Midbrain (tissue), 1 donor: ENCODE measurements at regions not wholly inside any gene's neighbourhood (a gene's known extent, or its start where the extent isn't known, plus 50 kb on each side); places are given as distances from the start of the nearest gene placed in this dataset.
A peak's percentile ranks its signal among the peaks of the same experiment; 100 is the strongest.
"Not testable (repeated sequence)": the region's sequence is repeated elsewhere in the genome, so short reads cannot be mapped to it uniquely, and the experiment has no call there.

Source experiments
- DNase-seq: peaks from one replicate; lab custom pipeline; 2025; lab: John Stamatoyannopoulos, UW

DNA sequence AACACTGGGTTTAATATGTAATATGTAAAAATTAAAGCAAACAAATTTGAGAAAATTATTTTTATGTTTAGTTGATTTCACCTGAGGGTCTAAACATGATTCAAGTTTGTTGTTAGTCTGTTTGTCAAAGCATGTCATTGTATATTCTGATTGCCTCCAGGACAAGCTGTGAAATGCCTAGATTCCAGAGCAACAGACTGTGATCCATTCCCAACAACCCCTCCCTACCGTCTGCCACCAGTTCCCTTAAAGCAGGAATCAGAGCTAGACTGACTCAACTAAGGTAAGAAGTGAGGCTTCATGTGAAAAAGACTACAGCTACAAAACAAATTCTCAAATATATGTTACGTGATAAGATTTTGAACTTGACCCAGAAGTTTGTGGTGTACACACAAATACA is 304.2 kb downstream of the RAB38 start:
- DNase-seq: no peak

DNA sequence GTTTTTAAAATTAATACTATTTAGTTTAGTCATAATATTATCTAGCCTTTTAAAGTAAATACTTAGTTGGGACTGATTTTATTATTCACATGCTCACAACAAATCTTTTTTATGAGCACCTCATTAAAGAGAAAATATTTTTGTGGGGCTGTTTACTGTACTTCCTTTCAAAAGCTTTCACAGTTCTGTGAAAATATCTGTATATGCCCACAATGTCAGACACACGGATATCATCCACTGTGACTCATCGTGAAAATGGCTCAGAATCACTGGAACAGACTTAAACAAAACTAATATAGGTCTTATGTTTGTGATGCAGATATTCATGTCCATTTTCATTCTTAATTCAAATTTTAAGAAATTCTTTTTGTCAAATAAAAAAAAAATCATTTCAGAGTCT is 305.2 kb downstream of the RAB38 start:
- DNase-seq: no peak

DNA sequence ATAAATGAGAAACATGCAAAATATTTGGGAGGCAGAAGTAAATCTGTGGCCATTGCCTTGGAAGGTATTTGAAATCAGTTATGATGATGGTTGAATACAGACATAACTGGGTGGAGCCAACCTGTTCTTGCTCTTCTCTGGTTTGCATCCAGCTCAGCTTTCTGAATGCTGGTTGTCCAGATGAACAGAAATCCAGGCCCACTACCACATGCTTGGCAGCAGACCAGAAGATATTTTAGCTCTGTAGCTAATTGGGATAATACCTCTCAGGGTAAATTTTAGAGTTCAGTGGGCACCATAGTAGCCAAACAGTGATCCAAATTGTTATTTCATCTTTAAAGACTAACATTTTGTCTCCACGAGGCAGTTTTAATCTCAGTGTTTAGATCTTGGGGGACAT is 308.3 kb downstream of the RAB38 start:
- DNase-seq: no peak

DNA sequence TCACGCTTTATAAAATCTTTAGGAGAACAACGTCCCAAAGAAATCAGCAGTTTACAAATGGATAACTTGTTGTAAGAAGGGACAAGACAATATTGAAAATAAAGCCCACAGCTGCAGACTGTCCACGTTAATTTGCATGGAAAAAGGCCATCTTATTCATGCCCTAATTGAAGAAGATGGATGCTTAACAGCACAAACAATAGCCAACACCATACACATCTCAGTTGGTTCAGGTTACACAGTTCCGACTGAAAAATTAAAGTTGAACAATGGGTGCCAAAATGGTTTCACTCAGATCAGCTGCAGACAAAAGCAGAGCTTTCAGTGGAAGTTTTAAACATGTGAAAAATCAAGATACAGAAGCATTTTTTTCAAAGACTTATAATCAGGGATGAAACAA is 314.2 kb downstream of the RAB38 start:
- DNase-seq: no peak

DNA sequence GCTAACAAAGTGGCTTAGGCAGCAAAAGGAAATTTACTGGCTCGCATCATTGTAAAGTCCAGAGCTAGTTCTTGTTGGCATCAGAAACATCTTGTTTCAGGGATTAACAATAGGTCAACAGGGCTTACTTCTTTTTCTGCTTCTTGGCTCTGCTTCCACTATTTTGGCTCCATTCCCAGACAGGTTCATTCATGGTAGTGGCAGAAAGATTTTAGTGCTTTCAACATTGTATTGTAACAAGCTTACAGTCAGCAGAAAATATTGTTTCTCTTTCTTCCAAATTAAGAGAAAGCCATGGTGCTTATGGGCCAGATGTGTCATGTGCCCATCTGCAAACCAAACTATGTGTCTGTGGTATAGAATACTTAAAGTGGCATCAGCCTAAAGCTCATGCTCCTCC is 315.6 kb downstream of the RAB38 start:
- peak; percentile 53 for DNase-seq

DNA sequence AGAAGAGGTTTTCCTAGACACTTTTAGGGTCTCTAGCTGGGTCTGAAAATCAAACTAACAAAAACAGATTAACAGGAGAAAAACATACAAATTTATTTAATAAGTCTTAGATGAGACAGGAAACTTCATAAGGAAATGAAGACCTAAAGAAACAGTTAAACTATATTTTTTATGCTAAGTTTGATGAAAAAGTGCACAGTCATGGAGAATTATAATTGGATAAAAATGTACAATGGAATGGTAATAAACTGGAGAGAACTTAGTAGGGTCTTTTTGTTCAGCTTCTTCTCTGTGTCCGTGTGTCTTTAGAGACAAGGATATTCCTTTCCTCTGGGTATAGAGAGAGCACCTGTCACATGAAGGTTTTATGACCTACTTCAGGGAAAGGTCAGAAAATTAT is 323.4 kb downstream of the RAB38 start:
- no peak for DNase-seq

DNA sequence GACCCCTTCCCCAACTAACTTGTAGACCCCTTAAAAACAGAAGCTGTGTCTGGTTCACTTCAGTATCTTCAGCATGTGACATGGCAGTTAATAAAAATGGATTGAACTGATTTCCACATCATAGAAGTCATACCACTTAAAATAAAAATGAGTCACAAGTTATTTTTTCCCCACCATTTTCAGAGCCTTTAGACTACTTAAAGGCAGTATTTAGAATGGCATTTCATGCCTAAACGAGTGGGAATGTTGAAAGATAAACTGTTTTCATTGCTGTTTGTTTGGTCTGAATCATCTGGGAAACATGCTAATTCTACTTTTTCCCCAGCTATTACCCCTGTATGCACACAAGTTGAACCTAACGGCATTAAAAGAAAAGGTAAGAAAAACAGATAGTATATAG is 324.0 kb downstream of the RAB38 start:
- DNase-seq: no peak

DNA sequence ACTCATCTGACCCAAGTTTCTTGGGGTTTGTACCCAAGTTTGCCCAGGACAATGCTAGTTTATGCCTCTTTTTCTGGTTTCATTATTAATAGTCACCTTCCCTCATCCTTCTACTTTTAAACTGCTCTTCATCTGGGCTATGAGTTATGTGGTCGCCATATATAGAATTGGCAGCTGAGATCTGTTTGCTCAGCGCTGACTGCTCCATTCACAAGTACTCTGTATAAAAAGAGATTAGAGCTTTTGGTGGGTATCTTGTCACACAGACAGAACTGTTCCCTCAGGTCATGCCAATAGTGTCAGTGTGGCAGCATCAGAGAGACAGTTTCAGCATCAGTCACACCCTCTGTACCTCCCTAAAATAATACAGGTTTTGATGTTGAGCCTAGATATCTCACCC is 326.0 kb downstream of the RAB38 start:
- no peak for DNase-seq

DNA sequence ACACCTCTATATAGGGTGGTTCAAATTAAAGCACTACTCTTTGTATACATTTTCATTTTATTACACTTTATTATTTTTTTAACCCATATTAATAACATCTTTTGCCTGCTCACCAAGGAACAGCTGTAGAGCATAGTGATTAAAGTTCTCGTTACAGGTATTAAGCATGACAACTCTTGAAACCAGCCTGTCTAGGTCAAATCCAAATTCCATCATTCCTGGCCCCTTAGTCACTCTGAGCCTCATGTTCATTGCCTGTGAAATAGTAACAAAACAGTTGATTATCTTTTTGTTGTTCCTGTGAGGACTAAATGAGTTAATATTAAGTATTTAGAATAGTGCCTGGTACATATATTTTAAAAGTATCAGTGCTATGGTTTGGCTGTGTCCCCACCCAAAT is 334.5 kb downstream of the RAB38 start:
- DNase-seq: no peak

DNA sequence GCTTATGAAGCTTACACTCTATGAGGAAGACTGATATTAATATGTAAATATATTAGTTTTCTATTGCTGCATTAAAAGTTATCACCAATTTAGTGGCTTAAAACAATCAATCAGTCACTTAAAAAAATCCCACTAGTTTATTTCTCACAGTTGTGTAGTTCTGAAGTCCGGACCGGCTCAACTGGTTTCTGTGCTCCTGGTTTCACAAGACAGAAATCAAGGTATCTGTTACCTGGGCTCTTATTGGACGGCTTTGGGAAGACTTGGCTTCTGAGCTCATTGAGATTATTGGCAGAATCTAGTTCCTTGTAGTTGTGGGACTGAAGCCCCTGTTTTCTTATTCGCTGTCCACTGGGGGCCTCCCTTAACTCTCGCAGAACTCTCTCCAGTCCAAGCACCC is 343.0 kb downstream of the RAB38 start:
- DNase-seq: no peak

DNA sequence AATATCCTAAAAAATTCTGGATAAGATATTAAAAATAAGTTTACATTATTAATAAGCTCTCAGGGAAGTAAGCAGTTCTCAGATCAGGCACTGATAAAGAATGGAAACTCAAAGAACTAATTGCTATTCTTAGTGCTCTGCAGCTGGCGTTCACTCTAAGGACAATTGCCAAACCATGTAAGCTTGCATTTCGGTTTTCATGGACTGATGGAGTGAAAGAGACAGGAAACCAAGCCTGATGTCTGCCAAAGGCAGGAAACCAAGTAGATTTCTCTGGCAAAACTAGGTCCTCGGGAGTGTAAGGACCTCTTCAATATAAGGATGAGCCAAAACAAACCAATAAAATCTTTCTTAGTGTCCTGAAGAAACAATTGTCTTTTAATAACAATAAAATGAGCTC is 355.2 kb downstream of the RAB38 start:
- no peak for DNase-seq

DNA sequence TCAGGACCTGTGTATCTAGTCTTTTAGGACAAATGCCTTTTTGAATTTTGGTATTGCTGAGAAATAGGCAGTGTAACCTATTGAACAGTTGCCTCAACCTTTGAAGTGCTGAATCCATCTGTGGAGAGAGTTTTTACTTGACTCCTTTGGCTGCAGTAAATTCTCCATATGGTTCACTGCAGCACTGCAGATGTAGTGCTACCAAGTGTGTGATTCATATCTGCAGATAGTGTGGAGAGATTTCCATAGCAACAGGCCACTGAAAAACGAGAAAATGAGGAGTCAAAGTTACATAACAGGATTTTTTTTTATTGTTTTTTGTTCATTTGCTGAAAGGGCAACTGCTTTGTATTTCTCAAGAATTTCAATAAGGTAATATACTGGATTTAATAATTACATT is 356.1 kb downstream of the RAB38 start:
- DNase-seq: no peak

DNA sequence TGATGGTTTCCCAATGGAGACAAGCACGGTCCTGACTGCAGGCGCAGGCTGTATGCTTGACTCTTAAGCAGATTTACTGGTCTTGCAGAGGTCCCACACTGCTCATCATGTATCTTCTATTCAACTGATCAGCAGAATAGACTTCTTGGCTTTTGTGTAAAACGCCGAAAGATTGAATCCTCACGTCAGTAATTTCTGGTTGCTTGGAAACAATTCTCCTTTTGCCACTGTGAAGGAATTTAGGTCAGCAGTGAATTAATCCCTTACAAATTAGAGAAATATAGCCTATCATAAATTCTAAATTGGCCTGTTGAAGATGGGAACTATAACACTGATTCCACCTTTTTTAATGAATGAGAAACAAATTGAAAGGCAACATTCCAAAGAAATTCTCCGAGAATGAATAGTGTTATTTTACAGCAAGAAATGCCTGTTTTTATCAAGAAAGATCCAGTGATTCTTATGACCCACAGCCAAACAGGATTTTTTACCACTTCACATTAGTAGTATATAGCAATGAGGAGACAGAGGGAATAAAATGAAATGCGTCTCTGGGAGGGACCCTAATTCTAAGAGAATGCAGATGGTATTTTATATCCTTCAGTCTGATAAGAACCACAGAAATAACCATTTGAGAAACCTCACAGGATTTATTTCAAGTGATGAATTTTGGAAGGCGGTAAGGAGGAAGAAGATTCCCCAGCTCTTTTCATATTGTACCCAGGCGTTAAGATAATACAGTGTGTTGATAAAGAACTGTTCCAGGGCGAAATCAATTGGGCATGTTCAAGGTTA is 362.5 kb downstream of the RAB38 start:
- no peak for DNase-seq

DNA sequence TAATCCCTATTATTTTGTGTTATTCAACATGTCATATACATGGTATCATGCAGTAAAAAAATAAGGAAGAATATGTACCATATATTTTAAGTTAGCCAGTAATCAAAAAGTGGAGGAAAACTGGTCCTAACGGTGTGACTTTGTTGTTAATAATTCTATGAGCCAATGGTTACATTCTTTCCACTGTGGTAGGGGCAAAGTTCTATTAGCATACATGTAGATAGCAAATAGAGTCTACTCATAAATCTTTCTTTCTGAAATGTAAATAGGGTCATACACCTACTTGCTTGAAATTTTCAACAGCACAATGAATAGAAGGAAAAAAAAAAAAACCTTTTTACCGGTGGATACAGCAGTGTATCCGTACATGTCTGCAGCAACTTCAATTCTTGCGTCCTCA is 364.8 kb downstream of the RAB38 start:
- no peak for DNase-seq

DNA sequence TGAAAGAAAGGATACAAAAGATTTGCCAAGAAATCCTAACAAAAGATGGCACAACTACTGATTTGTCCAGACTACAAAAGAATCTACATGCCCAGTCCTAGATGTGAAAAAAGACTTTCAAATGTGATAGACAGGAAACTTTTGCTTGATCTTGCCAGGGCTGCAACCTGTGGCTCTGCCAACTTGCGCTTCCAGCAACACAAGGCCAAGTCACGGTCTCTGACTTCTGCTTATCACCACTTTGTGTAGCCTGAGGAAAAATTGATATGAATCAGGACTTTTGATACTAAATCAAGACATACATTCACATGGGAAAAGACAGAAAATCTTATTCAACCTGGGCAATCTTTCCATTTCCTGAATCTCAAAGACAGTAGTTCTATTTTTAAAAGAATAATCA is 366.0 kb downstream of the RAB38 start:
- no peak for DNase-seq

DNA sequence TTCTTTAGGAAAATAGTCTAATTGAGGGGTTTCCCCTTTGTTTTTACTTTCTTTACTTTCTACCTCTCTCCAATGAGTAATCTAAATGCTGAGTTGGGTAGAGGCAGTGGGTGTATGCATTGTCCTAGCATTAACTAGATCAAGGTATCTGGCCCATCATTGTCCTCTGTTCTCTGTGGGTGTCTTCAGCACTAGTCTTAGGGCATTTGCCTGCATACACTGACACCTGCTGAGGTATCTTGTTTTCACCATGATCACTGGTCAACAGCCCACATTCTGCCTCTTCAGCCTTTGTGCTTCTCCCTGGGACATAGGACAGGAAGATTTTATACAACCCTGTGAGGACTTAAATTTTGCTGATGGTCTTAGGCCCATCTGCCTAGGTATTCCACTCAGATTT is 371.1 kb downstream of the RAB38 start:
- no peak for DNase-seq

DNA sequence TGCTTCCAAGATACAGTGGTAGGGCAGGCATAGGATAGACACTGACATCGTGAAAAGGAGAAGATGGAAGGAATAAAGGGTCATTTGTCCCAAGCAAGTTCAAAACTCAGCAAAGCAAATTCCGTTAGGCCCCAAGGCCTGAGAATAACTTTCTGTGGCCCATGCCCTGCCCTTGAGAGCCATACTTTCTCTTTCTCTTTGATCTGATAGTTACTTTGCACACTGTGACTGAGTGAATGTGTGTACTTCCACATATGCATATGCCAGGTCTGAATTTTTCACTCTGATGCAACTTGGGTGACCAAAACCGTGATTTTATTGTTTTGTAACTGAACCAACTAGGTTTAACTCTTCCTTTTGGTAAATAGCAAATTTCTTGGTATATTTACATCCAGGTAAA is 371.5 kb downstream of the RAB38 start:
- no peak for DNase-seq

DNA sequence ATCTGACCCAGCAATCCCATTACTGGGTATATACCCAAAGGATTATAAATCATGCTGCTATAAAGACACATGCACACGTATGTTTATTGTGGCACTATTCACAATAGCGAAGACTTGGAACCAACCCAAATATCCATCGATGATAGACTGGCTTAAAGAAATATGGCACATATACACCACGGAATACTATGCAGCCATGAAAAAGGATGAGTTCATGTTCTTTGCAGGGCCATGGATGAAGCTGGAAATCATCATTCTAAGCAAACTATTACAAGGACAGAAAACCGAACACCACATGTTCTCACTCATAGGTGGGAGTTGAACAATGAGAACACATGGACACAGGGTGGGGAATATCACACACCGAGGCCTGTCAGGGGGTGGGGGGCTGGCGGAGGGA is 390.4 kb downstream of the RAB38 start:
- not testable (repeated sequence) for DNase-seq

DNA sequence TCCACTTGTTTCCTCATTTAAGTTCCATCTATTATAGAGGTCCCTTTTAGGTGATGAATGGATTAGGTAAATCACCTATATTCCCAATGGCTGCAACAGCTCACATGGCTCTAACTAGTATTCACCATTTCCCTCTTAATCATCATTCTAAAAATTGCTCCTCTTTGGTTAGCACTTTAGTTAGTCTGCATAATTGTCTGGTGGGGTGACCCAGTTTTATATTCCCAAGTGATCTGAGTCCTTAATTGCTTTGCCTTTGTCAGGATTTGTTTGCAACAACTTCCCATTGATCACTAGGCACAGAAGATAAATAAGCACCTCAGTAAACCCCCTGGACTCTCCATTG is 395.2 kb downstream of the RAB38 start:
- DNase-seq: no peak

DNA sequence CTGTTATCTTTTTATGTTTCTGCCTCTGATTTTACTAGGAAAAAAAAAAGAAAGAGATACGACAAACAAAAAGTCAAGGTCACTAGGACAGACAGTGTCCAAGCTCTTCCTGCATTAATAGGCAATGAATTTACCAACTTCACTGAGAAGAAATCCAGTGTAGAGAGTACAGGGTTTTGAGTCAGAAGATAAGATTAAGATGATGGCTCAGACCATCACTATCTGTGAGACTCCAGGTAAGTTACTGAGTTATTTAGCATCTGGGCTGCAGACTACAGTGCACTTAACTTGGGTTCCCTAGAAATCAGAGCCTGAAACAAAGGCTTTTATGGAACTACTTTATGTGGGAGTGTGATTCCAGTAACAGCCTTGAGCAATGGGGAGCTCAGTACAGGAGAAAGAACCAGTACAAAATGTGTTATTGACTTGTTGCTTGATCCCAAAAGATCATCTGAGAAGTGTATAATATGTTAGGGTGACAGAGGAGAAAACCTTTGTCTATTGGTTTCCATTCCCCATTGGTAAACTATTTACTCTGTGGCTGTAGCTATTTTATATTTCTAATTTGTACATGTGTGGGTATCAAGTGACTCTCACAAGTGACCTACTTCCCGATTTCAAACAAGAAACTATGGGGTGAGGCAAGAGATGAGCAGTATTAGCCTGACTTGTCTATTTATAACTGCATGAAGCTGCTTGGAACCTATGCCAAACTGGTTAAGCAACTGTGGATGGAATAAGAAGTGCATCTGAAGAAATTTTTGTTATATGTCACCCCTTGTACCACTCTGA is 395.8 kb downstream of the RAB38 start:
- DNase-seq: no peak

DNA sequence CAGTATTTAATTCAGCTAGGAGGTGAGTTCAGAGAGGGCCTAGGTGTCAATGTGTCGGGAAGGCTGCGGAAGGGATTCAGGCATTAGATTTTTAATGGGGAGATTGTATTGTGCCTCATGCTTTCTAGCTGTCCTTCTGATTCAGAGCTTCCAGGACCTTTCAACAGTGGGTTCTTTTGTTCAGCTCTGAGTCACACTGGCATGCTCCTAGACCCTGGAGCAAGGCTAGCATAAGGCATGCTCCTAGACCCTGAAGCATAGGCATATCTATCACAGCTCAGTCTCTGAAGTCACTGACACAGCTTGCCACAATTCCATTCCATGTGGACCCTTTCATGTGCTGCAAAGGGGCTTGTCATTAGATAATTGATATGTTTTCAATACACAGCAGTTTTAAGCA is 396.9 kb downstream of the RAB38 start:
- DNase-seq: peak; percentile 20

DNA sequence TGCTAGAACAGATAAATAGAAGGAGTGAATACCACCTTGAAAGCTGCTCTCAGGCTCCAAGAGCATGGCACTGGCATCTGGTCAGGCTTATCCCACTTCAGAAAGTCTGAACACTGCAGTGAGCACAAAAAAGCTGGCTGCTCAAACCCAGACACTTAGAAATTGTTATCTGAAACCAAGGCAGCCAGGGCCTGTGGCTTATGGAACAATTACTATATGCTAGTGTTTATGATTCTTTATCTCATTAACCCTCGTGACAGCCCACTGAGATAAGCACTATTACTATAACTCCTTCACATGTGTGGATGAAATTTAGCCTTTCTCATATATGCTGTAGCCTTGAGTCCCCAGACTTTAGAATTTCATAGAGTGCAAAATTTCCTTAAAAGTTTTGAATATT is 400.2 kb downstream of the RAB38 start:
- no peak for DNase-seq

DNA sequence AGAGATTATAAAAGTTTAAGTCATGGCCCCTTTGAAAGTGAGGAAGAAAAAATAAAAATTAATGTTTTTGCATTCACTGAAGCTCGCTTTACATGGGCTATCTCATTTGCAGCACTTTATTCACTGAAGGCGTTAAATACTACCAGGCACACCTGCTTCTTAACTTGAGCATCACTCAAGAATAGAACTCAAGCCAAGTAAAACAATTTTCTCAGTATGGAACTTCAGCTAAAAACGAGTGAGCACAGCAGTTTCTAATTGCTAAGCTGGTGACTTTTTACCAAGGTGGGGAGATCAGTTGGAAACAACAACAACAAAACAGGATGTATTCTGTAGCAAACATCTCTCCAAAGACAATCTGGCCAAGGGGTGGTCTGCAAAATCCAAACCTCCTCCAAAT is 405.6 kb downstream of the RAB38 start:
- DNase-seq: no peak

DNA sequence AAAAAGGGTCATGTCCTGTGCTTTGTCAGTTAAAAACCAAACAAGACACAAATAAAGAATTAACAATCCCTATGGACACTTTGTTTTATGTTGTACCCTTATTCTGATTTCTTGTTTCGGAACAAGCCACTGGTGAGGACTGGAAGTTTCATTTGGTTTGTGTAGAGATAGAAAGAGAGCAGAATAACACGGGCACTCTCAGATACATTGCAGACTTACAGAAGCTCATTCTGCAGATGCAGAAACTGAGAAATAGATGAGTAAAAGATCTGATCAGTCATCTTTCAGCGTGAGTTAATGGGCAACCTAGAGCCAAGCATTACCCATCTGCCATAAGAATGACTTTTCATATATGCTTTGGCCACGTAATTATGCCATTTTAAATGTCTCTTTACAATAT is 407.6 kb downstream of the RAB38 start:
- DNase-seq: no peak
